Neural progenitor cell (in vitro differentiated cells): ENCODE measurements at regions not wholly inside any gene's neighbourhood (a gene's known extent, or its start where the extent isn't known, plus 50 kb on each side); places are given as distances from the start of the nearest gene placed in this dataset.

Experiments used
- CTCF ChIP-seq: fragments of 200-600 bp; sonication (generic); IDR thresholded peaks from 2 replicates; pipeline ENCODE4 v1.5.1; 2017; ENCODE audit warnings: antibody characterized with exemption, mild to moderate bottlenecking
- EZH2 ChIP-seq: fragments of 200-600 bp; sonication (generic); IDR thresholded peaks from 2 replicates; pipeline ENCODE4 v1.6.1; 2017; ENCODE audit warnings: antibody characterized with exemption, mild to moderate bottlenecking, moderate library complexity
- EZH2phosphoT487 ChIP-seq: fragments of 200-600 bp; sonication (generic); IDR thresholded peaks from 2 replicates; pipeline ENCODE4 v1.6.1; 2017; ENCODE audit warnings: antibody characterized with exemption

DNA sequence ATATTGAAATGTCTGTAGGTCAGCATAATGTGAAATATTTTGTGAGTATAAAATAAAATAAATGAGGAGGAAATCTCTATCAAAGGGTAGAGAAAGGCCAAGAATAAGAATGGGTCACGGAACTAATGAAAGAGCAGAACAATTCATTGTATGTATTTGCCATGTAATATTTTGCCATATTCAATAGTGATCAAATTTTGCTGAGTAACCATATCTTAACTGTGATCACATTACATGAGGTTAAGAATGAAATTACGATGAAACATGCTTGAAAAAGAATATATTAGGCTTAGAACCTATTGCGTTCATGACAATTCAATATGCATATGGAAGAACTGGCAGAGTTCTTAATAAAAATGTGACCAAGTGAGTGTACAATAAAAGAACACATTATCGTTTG, 437.2 kb upstream of the NRXN1 start:
- no peak for TF ChIP-seq CTCF
- no peak for TF ChIP-seq EZH2phosphoT487
- TF ChIP-seq EZH2 = no peak
